ENCODE measurements at regions not wholly inside any gene's neighbourhood (a gene's known extent, or its start where the extent isn't known, plus 50 kb on each side); places are given as distances from the start of the nearest gene placed in this dataset.

DNA sequence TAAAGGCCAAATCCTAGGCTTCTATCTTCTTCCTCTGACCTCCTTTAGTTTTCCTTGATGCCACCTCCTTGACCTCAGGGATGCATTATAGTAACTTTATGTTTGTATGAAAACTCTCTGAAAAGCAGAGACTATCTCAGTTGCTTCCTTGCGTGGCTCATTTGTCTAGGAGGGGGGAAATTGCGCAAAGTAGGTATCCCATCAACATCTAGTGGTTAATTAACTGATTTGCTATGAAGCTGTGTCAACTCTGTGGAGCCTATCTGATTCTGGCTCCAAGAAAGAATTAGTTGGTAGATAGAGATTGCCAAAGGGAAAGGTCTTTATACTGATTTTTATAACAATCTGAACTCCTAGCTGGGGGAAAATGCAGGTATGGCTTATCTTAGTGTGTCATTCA, 82.1 kb upstream of the FRY start:
- no peak for DNase-seq
- in situ Hi-C loops (cut with HindIII; ENCODE audit: low pct_ligation_motif_present, low pct_unique_long_range_greater_than_20kb, low sequenced_read_pairs) = no loop called here

DNA sequence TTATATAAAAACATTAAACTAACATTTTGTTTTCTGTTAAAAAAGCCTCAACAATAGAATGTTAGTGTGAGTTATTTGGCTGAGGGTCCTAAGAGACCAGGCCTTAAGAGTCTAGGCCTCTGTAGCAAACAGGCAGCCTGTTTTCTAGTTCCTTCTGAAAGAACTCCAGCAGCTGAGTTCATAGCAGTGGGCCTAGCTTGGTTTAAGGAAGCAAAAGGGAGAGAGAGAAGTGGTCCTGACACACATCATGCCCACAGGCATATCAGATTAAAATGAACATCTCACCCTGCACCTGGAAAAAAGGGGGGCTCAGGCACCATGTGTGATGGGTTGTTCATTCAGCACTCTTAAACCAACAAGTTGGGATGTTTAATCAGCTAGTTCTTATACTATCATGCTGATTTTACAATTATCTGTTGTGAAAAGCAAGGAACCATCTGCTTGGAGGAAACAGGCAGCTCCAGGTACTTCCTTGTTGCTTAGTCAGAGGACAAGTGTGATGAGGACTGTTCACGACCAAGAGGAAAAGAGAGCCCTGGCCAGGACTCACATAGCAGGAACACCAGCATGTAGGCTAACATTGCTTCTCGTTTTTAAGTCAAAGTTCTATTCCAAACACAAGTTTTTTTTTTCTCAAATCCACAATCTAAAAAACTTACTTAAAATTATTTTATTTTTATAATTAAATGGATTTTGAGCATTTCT, 81.3 kb upstream of the FRY start:
- in situ Hi-C loops (cut with HindIII; ENCODE audit: low pct_ligation_motif_present, low pct_unique_long_range_greater_than_20kb, low sequenced_read_pairs) = no loop called here
- no peak for DNase-seq

DNA sequence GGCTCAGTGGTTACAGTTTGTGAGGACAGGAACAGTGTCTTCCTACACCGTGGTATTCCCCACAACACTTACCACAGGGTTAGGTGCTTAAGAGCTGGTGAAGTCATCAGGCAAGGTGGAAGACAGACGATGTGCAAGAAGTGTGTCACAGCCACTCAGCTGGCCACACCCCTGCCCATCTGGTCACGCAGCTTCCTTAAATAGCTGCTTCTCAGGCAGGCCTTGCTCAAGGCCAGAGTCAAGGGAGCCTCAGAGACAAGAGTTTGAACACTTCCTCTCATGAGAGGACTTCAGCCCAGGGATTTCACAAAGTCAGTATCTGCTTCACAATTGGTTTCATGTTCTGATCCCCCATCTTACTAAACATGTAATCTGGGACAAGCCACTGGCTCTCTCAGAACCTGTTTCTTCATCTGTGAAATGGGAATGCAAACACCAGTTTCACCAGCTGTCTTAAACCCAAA, 80.3 kb upstream of the FRY start:
- DNase-seq = no peak
- in situ Hi-C loops (cut with HindIII; ENCODE audit: low pct_ligation_motif_present, low pct_unique_long_range_greater_than_20kb, low sequenced_read_pairs) = no loop called here

DNA sequence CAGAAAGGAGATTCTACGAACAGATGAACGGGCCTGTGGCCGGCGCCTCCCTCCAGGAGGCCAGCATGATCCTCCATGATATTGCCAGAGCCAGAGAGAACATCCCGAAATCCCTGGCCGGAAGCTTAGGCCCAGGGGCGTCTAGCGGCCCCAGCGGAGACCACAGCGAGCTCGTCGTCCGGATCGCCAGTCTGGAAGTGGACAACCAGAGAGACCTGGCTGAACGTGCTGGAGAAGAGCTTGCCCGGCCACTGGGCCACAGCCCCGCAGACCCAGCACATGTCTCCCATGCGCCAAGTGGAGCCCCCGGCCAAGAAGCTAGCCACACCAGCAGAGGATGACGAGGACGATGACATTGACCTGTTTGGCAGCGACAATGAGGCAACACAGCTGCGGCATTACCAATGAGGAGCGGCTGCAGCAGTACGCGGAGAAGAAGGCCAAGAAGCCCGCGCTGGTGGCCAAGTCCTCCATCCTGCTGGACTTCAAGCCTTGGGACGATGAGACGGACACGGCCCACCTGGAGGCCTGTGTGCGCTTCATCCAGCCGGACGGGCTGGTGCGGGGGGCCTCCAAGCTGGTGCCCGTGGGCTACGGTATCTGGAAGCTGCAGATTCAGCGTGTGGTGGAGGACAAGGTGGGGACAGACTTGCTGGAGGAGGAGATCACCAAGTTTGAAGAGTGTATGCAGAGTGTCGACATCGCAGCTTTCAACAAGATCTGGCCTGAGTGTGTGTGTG, 78.8 kb upstream of the FRY start:
- in situ Hi-C loops (cut with HindIII; ENCODE audit: low pct_ligation_motif_present, low pct_unique_long_range_greater_than_20kb, low sequenced_read_pairs) = no loop called here
- DNase-seq = no peak

DNA sequence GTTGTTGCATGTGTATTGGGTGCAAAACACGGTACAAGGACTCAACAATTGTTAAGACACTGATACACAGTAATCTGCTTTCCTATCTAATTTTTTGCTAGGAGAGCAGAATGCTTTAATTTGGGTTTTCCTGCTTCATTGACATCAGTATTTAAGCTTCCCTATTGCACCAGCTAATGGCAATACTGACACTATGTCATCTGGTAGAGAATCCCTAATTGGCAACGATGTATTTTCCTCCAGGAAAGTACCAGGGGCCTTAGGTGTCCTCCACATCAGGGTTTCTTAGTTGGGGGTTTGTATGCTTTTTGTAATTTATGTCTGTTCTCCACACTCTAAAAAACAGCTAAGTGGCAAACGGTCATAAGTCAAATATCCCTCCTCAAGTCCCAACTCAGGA, 76.5 kb upstream of the FRY start:
- in situ Hi-C loops (cut with HindIII; ENCODE audit: low pct_ligation_motif_present, low pct_unique_long_range_greater_than_20kb, low sequenced_read_pairs) = no loop called here
- DNase-seq = no peak

DNA sequence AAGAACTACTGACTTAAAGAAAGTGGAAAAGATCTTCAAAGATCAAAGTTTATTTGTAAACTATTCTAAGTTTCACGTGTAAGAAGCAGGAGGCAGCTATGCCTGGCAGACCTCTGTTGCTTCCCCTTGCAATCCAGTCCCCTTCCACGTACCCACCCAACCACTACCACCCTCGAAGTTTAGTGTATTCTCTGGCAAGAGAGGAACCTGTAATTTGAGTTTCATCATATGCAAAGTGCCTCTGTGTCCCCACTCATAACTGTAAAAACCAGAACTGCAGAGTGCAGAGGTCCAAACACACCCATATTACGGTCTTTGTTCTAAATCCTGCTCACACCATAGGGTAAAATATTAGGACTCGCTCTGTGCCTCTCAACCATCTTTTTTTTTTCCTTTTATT, 75.8 kb upstream of the FRY start:
- in situ Hi-C loops (cut with HindIII; ENCODE audit: low pct_ligation_motif_present, low pct_unique_long_range_greater_than_20kb, low sequenced_read_pairs) = no loop called here
- no peak for DNase-seq

DNA sequence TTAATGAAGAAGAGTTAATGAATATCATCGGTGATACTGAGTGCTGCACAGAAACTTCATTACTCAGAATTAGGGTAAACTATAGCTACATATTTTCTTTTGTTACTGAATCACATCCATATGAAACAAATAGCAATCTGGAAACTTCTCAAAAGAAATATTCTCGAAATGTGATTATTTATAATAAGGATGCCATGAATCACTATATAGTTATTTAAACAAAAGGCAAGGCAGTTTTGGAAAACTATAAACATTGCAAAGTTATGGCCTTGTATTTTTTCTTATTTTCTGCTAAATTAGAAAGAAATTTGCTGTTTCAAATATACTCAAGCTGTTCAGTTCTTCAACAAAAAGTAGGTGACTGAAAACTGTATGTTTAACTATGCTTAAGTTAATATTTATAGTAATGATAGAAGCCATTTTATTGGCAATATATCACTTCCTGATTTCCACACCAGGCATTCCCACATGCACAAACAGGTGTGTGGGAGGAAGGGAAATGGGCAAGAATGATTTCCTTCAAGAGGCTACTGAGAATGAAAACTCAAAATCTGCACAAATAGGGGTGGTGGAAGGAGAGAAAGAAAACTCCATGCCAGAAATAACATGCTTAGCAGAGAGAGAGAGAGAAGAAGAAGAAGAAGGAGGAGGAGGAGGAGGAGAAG, 74.5 kb upstream of the FRY start:
- no peak for DNase-seq
- in situ Hi-C loops (cut with HindIII; ENCODE audit: low pct_ligation_motif_present, low pct_unique_long_range_greater_than_20kb, low sequenced_read_pairs) = no loop called here

DNA sequence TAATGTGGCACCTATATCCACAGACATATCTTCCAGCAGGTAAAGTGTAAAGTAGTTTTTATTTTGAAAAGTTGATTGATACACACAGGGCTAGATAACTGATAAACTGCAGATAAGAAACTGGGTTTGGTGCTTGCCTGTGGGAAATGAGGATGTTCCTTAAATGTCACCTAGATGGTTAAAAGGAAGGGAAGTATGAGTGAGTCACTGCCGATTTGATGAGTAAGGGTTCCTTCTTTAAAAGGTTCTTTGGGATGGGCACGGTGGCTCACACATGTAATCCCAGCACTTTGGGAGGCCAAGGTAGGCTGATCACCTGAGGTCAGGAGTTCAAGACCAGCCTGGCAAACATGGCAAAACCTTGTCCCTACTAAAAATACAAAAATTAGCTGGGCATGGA, 73.8 kb upstream of the FRY start:
- no peak for DNase-seq
- in situ Hi-C loops (cut with HindIII; ENCODE audit: low pct_ligation_motif_present, low pct_unique_long_range_greater_than_20kb, low sequenced_read_pairs) = no loop called here

DNA sequence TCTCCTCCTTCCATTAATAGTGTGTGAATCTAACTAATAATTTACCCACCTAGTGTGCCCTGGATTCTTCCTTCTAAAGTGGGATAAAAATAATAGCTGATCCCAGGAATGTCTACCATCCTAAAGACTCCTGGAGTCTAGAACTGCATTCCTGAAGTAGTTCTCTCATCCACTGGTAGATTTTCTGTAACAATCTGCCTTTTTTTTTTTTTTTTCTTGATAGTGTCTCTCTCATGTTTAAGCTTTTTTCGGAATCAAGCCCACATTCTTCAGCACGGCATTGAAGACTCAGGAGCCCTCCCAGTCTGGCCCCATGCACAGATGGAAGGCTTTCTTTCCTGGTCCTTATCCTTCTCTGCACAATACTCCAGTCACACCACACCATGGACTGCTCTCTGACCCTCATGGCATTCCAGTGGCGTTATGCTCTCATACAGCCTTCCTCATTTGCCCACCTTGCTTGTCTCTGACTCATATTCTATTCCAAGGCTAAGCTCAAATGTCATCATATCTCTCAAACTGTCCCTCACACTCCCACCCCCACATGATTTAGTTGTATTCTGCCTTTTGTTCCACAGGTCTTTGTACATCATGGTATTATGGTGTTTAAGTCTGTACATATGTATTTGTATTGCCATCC, 68.7 kb upstream of the FRY start:
- DNase-seq = peak; percentile 44
- in situ Hi-C loops (cut with HindIII; ENCODE audit: low pct_ligation_motif_present, low pct_unique_long_range_greater_than_20kb, low sequenced_read_pairs) = no loop called here

DNA sequence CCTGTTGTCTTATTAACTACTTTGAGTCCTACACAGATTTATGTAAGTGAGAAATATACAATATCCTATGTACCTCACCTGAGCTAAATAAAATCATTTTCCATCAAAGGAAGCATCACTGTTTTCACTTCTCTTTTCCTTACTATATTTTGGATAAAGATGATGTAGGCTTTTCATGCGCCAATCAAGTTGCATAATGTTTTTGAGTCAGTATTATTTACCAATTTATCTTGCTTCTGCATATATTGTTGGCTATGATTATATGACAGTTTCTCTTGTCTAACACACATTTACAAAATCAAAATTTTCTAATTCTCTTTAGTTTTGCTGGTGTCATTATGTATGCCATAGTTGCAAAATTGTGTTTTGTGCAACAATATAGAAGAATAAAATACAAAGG, 67.9 kb upstream of the FRY start:
- in situ Hi-C loops (cut with HindIII; ENCODE audit: low pct_ligation_motif_present, low pct_unique_long_range_greater_than_20kb, low sequenced_read_pairs) = no loop called here
- DNase-seq = no peak

DNA sequence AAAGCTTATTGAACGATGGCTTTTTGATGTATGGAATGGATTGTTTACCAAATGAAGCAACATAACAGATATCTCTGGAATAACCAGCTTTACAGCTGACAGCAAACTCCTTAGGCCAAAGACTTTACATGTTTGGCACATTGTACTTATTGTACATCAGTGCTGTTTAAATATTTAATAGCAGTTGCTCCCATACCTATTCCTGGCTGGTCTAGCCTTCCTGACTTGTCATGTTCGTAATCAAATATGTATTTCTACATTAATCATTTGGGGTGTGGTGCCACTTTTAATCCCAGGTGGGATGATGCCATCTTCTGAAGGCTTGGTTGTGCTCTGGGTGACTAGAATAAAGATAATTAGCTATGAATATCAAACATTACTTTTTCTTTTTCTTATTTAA, 67.4 kb upstream of the FRY start:
- DNase-seq = no peak
- in situ Hi-C loops (cut with HindIII; ENCODE audit: low pct_ligation_motif_present, low pct_unique_long_range_greater_than_20kb, low sequenced_read_pairs) = no loop called here

DNA sequence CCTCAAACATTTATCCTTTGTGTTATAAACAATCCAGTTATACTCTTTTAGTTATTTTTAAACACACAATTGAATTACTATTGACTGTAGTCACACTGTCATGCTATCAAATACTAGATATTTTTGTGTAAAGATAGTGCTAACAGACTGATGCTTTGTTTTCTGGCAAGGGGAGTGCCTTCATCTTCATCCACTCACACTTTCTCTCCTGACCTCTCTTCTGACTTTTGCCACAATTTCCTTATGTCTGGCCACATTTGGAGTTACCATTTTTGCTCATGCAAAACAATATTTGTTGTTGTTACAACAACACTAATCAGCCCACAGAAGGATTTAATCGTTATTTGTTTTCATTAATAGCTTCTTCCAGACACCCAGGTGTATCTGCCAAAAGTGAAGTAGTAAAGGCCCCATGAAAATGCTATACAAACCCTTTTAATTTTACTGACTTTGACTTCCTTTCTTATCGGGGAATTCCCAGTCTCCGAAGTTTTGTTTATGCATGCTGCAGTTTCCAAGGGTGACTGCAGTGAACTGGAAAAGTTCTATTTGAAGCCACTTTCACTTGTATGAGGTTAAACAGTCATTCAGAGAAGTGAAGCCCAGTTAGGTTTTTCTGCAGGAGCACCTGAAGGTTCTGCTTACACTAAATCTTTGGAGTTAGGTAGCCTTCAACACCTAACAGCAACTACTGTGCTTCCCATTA, 66.1 kb upstream of the FRY start:
- in situ Hi-C loops (cut with HindIII; ENCODE audit: low pct_ligation_motif_present, low pct_unique_long_range_greater_than_20kb, low sequenced_read_pairs) = no loop called here

DNA sequence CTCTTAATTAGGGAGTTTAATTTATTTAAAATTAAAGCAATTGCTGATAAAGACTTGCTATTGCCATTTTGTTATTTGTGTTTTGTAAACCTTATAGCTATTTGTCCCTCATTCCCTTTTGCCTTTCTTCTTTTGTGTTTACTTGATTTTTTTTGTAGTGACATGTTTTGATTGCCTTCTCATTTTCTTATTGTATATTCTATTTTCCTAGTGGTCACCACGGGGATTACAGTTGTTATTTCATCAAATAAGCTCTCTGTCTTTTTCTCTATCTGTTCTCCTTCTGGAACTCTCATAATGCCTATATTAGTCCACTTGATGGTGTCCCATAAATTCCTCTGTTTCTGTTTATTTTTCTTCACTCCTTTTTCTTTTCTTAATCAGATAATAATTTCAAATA, 64.4 kb upstream of the FRY start:
- DNase-seq = peak; percentile 36
- in situ Hi-C loops (cut with HindIII; ENCODE audit: low pct_ligation_motif_present, low pct_unique_long_range_greater_than_20kb, low sequenced_read_pairs) = no loop called here

More for the DNA sequence above, 66.1 kb upstream of the FRY start:
- peak; percentile 74 for DNase-seq

DNA sequence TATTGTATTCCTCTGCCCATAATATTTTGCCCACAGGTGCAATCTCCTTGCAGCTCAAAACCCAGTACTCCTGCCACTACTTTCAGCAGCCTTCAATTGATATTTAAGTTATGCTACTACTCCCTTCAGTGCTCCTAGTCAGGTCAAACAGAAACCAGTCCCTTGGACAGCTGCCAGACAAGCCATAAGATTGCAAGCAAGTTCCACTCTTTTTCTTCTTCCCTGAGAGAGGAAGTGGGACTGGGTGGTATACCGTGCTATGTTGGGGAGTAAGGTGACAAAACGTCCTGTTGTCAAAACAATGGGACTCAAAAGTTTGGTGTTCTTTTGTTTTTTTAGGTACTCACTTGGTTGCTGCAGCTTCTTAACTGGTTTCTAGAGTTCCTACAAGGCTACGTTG, 63.1 kb upstream of the FRY start:
- in situ Hi-C loops (cut with HindIII; ENCODE audit: low pct_ligation_motif_present, low pct_unique_long_range_greater_than_20kb, low sequenced_read_pairs) = no loop called here
- peak; percentile 17 for DNase-seq

DNA sequence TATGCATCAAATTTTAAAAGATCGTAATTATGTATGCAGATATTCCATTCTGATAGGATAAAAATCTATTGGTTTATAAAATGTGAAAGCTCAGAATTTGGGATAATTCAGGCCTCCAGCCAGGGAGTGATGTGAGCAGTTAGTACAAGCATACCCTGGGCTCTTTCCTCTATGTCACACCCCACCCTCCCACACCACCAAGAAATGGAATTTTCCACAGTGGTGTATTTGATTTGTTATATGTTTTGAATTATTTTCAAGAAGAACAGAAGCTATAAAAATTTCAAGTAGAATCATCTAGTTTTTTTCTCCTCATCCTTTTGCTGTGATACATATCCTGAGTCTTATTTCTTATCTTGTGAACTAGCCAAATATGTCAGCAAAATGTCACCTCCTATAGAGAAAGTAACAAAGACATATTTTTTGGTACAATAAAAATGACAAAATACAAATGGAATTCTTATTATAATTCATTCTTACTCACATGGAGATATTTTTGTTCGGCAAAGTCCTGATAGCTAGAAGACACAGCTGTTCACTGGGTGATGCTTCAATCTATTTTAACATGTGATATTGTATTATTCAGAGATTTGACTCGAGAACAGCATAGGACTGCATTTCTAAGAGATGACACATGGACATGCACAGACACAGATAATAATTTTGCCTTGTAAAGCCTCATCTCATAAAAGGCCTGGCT, 61.2 kb upstream of the FRY start:
- in situ Hi-C loops (cut with HindIII; ENCODE audit: low pct_ligation_motif_present, low pct_unique_long_range_greater_than_20kb, low sequenced_read_pairs) = no loop called here
- no peak for DNase-seq

DNA sequence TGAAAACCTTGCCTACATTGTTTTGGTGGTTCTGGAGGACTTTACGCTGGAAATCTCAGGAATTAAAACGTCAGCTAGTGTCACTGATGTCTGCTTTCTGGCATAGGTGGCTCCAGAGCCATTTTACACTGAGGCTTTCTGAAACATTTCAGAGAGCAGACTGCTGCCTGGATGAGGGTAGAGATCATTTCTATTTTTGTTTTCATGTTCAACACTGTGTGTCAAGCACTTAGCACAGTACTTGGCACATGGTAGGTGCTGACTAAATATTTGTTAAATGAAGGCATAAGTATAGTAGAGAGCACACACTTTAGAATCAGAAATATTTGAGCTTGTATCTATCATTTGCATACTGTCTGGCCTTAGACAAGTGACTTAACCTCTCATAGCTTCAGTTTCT, 59.1 kb upstream of the FRY start:
- DNase-seq = no peak
- in situ Hi-C loops (cut with HindIII; ENCODE audit: low pct_ligation_motif_present, low pct_unique_long_range_greater_than_20kb, low sequenced_read_pairs) = no loop called here

DNA sequence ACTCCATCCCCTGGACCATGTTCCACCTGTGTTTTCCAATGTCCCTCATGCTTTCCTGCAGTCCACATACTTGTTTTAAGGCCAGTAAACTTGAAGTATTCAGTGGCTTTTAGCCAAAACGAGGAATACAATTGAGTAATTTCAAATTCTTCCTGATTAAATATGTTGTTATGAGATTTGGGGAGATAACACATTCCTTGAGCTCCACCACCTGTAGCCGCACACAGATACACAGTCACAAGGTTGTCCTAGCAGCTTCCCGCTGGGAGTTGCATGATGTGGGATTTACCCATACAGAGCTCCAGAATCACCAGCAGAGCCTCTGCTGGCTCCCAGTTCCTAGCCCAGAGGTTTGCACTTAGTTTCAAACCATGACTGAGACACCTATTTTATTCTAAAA, 53.6 kb upstream of the FRY start:
- no peak for DNase-seq
- in situ Hi-C loops (cut with HindIII; ENCODE audit: low pct_ligation_motif_present, low pct_unique_long_range_greater_than_20kb, low sequenced_read_pairs) = no loop called here

DNA sequence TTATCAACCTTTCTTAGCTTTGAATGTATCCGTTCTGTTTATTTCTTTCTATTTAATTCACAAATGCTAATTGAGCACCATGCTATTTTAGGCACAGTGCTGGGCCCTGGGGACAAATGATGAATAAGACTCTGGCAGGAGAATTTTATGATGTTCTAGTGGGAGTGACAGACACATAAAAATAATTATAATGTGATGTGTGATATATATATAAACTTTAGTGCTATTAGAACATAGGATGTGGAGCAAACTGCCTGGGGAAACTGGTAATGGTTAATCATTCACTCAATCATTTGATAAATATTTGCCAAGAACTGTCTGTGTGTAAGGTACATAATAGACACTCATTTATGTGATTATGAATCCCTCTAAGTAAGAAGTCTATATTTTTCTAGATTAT, 50.7 kb upstream of the FRY start:
- in situ Hi-C loops (cut with HindIII; ENCODE audit: low pct_ligation_motif_present, low pct_unique_long_range_greater_than_20kb, low sequenced_read_pairs) = no loop called here
- DNase-seq = no peak

Data from ACHN (cell line).